H9 (cell line): ENCODE measurements at regions not wholly inside any gene's neighbourhood (a gene's known extent, or its start where the extent isn't known, plus 50 kb on each side); places are given as distances from the start of the nearest gene placed in this dataset.

Experiments
- DNase-seq: peaks from one replicate; pipeline ENCODE4 v3.0.0-alpha.2; 2017
- H2AFZ ChIP-seq: one replicate; pipeline ENCODE4 v1.6.1; 2013; ENCODE audit warnings: mild to moderate bottlenecking, low read length, control low read depth, moderate library complexity
- H2AK5ac ChIP-seq: 2 replicates; pipeline ENCODE4 v1.6.1; 2013; ENCODE audit warnings: low read length, control low read depth, mixed read lengths; ENCODE audit not compliant: insufficient read length
- H2BK120ac ChIP-seq: one replicate; pipeline ENCODE4 v1.6.1; 2013; ENCODE audit warnings: low read depth, mild to moderate bottlenecking, low read length, control low read depth, inconsistent platforms; ENCODE audit not compliant: poor library complexity, severe bottlenecking
- H2BK12ac ChIP-seq: 2 replicates; pipeline ENCODE4 v1.6.1; 2013; ENCODE audit warnings: low read length, control low read depth, mixed read lengths, low read depth; ENCODE audit not compliant: insufficient read length
- H2BK15ac ChIP-seq: 2 replicates; pipeline ENCODE4 v1.6.1; 2013; ENCODE audit warnings: low read depth, low read length, control low read depth
- H2BK20ac ChIP-seq: one replicate; pipeline ENCODE4 v1.6.1; 2013; ENCODE audit warnings: low read depth, mild to moderate bottlenecking, low read length, control low read depth, inconsistent platforms; ENCODE audit not compliant: poor library complexity, severe bottlenecking
- H2BK5ac ChIP-seq: 2 replicates; pipeline ENCODE4 v1.6.1; 2013; ENCODE audit warnings: low read length, control low read depth, mixed read lengths; ENCODE audit not compliant: insufficient read length
- H3K14ac ChIP-seq: 2 replicates; pipeline ENCODE4 v1.6.1; 2013; ENCODE audit warnings: low read length, control low read depth; ENCODE audit not compliant: insufficient read depth
- H3K18ac ChIP-seq: 2 replicates; pipeline ENCODE4 v1.6.1; 2013; ENCODE audit warnings: low read depth, mild to moderate bottlenecking, mixed read lengths, low read length, control low read depth; ENCODE audit not compliant: insufficient read length
- H3K23ac ChIP-seq: 2 replicates; pipeline ENCODE4 v1.6.1; 2013; ENCODE audit warnings: low read length, control low read depth, mixed read lengths, low read depth; ENCODE audit not compliant: insufficient read length
- H3K23me2 ChIP-seq: 2 replicates; pipeline ENCODE4 v1.6.1; 2013; ENCODE audit warnings: low read depth, mild to moderate bottlenecking, mixed read lengths, low read length, control low read depth; ENCODE audit not compliant: insufficient read length, poor library complexity, severe bottlenecking
- H3K27ac ChIP-seq: 2 replicates; pipeline ENCODE4 v1.5.1; 2013; ENCODE audit warnings: low read length, control low read depth, mixed read lengths, low read depth; ENCODE audit not compliant: insufficient read length
- H3K27me3 ChIP-seq: 2 replicates; pipeline ENCODE4 v1.6.1; 2013; ENCODE audit warnings: low read length, control low read depth, inconsistent platforms; ENCODE audit not compliant: insufficient read depth
- H3K4ac ChIP-seq: 2 replicates; pipeline ENCODE4 v1.6.1; 2013; ENCODE audit warnings: low read depth, mild to moderate bottlenecking, control low read depth, inconsistent platforms, low read length, moderate library complexity
- H3K4me1 ChIP-seq: 2 replicates; pipeline ENCODE4 v1.6.1; 2013; ENCODE audit warnings: low read length, control low read depth, inconsistent platforms; ENCODE audit not compliant: insufficient read depth
- H3K4me2 ChIP-seq: 2 replicates; pipeline ENCODE4 v1.6.1; 2013; ENCODE audit warnings: low read length, control low read depth, mixed read lengths; ENCODE audit not compliant: insufficient read length, insufficient read depth
- H3K56ac ChIP-seq: 2 replicates; pipeline ENCODE4 v1.6.1; 2013; ENCODE audit warnings: low read depth, mild to moderate bottlenecking, mixed read lengths, low read length, control low read depth; ENCODE audit not compliant: insufficient read length
- H3K79me1 ChIP-seq: 2 replicates; pipeline ENCODE4 v1.6.1; 2013; ENCODE audit warnings: low read depth, mild to moderate bottlenecking, moderate library complexity, low read length, control low read depth, inconsistent platforms; ENCODE audit not compliant: insufficient read depth, poor library complexity, severe bottlenecking
- H3K79me2 ChIP-seq: 2 replicates; pipeline ENCODE4 v1.6.1; 2013; ENCODE audit warnings: low read length, control low read depth, inconsistent platforms; ENCODE audit not compliant: insufficient read depth
- H3K9ac ChIP-seq: 2 replicates; pipeline ENCODE4 v1.6.1; 2013; ENCODE audit warnings: low read length, control low read depth, mixed read lengths; ENCODE audit not compliant: insufficient read length; ENCODE audit errors: extremely low read depth
- H3K9me3 ChIP-seq: one replicate; pipeline ENCODE4 v1.6.1; 2013; ENCODE audit warnings: low read depth, low read length, inconsistent platforms; ENCODE audit not compliant: control insufficient read depth
- H3T11ph ChIP-seq: one replicate; pipeline ENCODE4 v1.6.1; 2013; ENCODE audit warnings: mild to moderate bottlenecking, low read length, control low read depth, inconsistent platforms
- H4K20me1 ChIP-seq: one replicate; pipeline ENCODE4 v1.6.1; 2013; ENCODE audit not compliant: control insufficient read depth, insufficient read length, insufficient read depth
- H4K5ac ChIP-seq: 2 replicates; pipeline ENCODE4 v1.6.1; 2013; ENCODE audit warnings: low read depth, mild to moderate bottlenecking, mixed read lengths, low read length, control low read depth; ENCODE audit not compliant: insufficient read length
- H4K8ac ChIP-seq: replicated peaks from 2 replicates; pipeline ENCODE4 v1.6.1; 2013; ENCODE audit warnings: low read length, control low read depth, mixed read lengths, low read depth; ENCODE audit not compliant: insufficient read length
- H4K91ac ChIP-seq: 2 replicates; pipeline ENCODE4 v1.6.1; 2013; ENCODE audit warnings: low read depth, mild to moderate bottlenecking, moderate library complexity, mixed read lengths, low read length, control low read depth; ENCODE audit not compliant: insufficient read length
- H3K27ac Mint-ChIP-seq, 3 experiments: 2 replicates in 2 of 3; 3 replicates in 1 of 3; pipeline ENCODE4 v1.8.0; 2020 to 2021; ENCODE audit warnings: mixed read lengths in 3 of 3, mild to moderate bottlenecking in 1 of 3, moderate library complexity in 1 of 3
- H3K27me3 Mint-ChIP-seq: 2 replicates; pipeline ENCODE4 v1.8.0; 2021; ENCODE audit warnings: low read depth, mild to moderate bottlenecking, moderate library complexity, mixed read lengths
- H3K36me3 Mint-ChIP-seq, 3 experiments: 2 replicates in 2 of 3; 3 replicates in 1 of 3; pipeline ENCODE4 v1.8.0; 2020 to 2021; ENCODE audit warnings: low read depth in 3 of 3, mixed read lengths in 3 of 3; ENCODE audit not compliant: insufficient read depth in 1 of 3
- H3K4me1 Mint-ChIP-seq, 2 experiments: 2 replicates each; pipeline ENCODE4 v1.8.0; 2020; ENCODE audit warnings: mixed read lengths in 2 of 2
- H3K4me3 Mint-ChIP-seq, 2 experiments: 2 replicates in 1 of 2; 3 replicates in 1 of 2; pipeline ENCODE4 v1.8.0; 2020 to 2021; ENCODE audit warnings: mild to moderate bottlenecking in 2 of 2, mixed read lengths in 2 of 2, moderate library complexity in 1 of 2
- H3K9me3 Mint-ChIP-seq, 2 experiments: 2 replicates in 1 of 2; 3 replicates in 1 of 2; pipeline ENCODE4 v1.8.0; 2020; ENCODE audit warnings: mild to moderate bottlenecking in 2 of 2, mixed read lengths in 2 of 2, moderate library complexity in 1 of 2
- CTCF ChIP-seq: fragments of 200-600 bp; sonication (generic); conservative IDR thresholded peaks from 3 replicates; pipeline ENCODE4 v1.8.0; 2021; ENCODE audit warnings: antibody characterized with exemption, mild to moderate bottlenecking
- WGBS: extraction: QIAGEN DNeasy Blood & Tissue Kit; methylation state at CpG from one replicate; pipeline ENCODE4 v1.1.7; 2013; ENCODE audit warnings: missing lambda C conversion rate, low lambda C conversion rate, mixed read lengths; ENCODE audit not compliant: insufficient read length; ENCODE audit errors: extremely low coverage; 5-methylcytosine and 5-hydroxymethylcytosine counted together

GRCh38 chr1:30600706-30601105 is 122.7 kb downstream of the MATN1 start:
- Histone ChIP-seq H3K14ac (0 out of 2 replicates have a peak overlapping the region, but pooled peaks have one; percentile 20), H2BK15ac (no peak overlapping the region), H3K23ac (no peak overlapping the region), H3K79me2 (no peaks in the 10 kb centered on the region), H3K23me2 (peaks cover 3% of the 10 kb centered on the region), H3K18ac (no peak overlapping the region), H4K5ac (no peak overlapping the region), H3K4ac (no peak overlapping the region), H4K91ac (no peak overlapping the region), H3K27me3 (no peaks in the 10 kb centered on the region), H3K4me1 (no peaks in the 10 kb centered on the region), H2BK12ac (no peak overlapping the region), H2BK120ac (no peak overlapping the region), H4K8ac (no peak overlapping the region), H3K27ac (no peak overlapping the region), H3K56ac (no peak overlapping the region), H3K9ac (no peak overlapping the region), H2BK20ac (no peak overlapping the region), H3K79me1 (no peaks in the 10 kb centered on the region), H3K9me3 (no peaks in the 10 kb centered on the region), H2AK5ac (no peak overlapping the region), H2BK5ac (no peak overlapping the region), H3T11ph (no peak overlapping the region), H4K20me1 (no peaks in the 10 kb centered on the region), H3K4me2 (no peak overlapping the region), H2AFZ (no peak overlapping the region)
- no peak for TF ChIP-seq CTCF
- Mint-ChIP-seq H3K4me3 (no peak overlapping the region), H3K4me1 (peaks cover 3% of the 10 kb centered on the region in 2 experiments; a peak in 2 of 4 replicates), H3K27me3 (peaks cover 8% of the 10 kb centered on the region), H3K27ac (peak overlapping the region in 1 of 3 experiments; percentile 68; a peak in 2 of 7 replicates), H3K9me3 (peaks cover 0 to 4% of the 10 kb centered on the region in 2 experiments; a peak in 2 of 5 replicates), H3K36me3 (peaks cover 0 to 4% (median 0%) of the 10 kb centered on the region in 3 experiments; a peak in 3 of 7 replicates)
- no CpG with 5 or more reads among the region's 4 CpGs for WGBS
- no peak for DNase-seq
